ENCODE measurements at regions not wholly inside any gene's neighbourhood (a gene's known extent, or its start where the extent isn't known, plus 50 kb on each side); places are given as distances from the start of the nearest gene placed in this dataset.

DNA sequence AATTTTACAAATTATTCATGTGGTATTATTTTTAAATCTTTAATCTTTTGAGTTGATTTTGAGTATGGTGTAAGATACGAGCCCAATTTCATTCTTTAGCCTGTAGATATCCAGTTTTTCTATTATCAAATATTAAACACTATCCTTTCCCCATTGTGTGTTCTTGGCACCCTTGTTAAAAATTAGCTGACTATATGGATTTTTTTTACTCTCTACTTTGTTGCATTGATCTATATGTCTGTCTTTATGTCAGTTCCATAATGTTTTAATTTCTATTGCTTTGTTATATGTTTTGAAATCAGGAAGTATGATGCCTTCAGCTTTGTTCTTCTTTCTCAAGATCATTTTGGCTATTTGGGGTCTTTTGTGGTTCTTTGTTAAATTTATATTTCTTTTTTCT is 80.9 kb upstream of the ZNF804A start:
- no peak for DNase-seq

DNA sequence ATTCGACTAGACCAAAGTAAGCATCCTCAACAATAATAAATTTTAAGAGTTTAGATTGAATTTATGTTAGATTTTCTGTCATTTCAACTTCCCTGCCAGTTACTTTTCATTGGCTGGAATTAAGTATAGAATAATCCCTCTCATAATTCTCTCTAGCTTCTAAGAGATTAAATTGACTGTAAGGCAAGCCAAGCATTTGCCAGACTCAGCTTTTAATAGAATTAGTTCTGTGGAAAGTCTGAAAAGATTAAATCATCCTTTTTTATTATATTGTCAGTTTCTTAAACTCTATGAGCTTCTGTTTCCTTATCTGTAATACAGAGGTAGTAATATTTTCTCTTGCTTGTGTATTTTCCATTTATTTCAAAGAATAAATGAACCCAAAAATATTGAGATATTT is 77.9 kb upstream of the ZNF804A start:
- DNase-seq, result no peak

- DNase-seq, result no peak
These were observed 74.6 kb upstream of the ZNF804A start for GRCh38 chr2:184523732-184524131.

DNA sequence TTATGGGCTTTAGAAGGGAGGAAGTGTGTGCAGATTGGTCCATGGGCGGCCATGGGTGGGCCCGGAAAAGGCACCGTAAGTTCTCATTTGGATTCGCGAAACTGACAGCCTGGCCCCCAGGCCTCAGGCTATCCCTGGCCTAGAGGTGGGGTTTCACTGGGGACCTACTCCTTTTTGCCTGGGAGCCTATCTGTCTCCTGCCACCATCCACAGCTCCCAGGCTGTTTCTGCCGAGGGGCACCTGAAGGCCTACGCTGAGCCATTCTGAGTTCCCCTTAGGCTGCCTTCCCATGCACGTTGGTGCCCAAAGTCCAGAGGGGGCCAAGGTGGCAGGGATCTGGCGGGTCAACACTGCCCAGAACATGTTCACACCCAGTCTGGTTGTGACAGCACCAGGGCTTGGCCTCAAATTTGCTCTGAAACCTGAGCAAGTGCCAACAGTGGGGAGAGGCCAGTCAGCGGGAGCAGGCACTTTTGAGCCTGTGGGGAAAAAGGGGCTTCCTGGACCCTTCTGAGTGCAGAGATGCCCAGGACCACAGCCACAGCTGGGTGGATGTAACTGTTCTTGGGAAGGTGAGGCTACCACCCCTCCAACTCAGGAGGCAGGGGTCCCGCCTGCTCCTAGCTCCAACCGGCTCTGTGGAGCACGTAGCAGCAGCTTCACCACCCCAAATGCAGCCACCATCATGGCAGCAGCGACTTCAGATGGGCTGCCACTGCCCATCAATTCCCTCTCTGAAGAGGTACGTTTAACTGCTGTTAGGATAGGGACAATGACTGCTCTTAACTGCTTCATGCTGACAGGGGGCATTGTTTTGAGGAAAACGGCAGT is 73.6 kb upstream of the ZNF804A start:
- no peak for DNase-seq

- DNase-seq, result no peak
These were observed 71.3 kb upstream of the ZNF804A start for GRCh38 chr2:184527058-184527457.

DNA sequence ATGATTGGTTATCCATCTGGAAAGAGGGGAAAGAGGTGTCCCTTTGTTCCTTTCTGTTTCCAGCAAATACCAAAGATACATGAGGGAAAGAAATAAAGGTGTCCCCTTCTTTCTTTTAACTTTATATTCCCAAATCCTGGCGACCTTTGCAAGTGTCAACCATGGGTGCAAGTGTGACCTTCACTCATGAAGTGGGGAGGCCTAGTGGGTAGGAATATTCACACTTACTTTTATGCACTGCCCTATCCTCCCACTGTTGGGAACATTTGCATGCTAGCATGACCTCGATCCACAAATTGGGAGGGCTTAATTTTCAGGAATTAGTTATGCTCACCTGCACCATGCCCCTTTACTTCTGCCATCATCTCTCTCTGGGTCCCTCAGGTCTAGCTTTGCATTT is 70.2 kb upstream of the ZNF804A start:
- no peak for DNase-seq

- no peak for DNase-seq
These were observed 68.1 kb upstream of the ZNF804A start for GRCh38 chr2:184530239-184530638.

DNA sequence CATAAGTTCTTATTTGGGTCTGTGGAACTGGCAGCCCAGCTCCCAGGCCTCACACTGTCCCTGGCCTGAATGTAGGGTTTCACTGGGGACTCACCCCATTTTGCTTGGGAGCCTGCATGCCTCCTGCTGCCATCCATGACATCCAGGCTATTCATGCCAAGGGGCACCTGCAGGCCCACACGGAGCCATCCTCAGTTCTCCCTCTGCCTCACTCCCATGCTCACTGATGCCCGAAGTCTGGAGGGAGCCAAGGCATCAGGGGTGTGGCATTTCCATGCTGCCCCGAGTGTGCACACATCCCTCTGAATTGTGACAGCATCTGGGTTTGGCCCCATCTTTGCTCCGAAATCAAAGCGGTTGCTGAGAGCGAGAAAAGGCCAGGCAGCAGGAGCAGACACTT is 67.4 kb upstream of the ZNF804A start:
- no peak for DNase-seq

DNA sequence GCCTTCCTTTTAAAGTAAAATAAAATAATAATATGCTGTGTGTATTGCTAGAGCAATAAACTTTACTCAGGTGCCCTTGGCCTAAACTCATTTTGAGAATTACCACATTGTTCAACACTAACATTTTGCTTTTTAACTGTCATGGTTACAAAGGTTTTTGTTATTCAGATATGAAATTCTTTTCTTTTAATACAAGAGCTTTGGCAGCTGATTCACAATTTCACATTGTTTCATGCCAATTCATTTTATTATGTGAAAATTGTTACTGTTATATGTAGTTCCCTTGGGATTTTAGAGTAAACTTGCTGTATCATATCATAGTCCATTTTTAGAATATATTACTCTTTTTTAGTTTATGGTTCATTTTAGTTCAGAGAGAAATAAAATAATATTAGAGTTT is 65.8 kb upstream of the ZNF804A start:
- DNase-seq, result no peak

DNA sequence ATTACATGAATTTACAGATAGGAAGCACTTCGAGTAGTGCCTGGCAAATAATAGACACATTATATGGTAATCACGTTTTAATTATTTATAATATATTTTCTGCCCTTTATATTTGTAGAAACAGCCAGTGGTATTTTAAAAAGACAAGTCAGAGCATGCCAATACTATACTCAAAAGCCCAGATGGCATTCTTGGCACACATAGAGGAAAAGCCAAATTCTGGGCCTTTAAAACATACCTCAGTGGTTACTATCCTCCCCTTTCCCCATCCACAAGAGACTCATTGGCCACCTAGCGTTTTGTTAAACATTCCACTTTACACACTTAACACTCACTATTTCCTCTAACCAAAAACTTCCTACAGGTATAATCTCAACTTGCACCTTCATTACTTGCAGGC is 63.3 kb upstream of the ZNF804A start:
- no peak for DNase-seq

- no peak for DNase-seq
These were observed 58.0 kb upstream of the ZNF804A start for GRCh38 chr2:184540246-184540789.

- DNase-seq, result no peak
These were observed 56.7 kb upstream of the ZNF804A start for GRCh38 chr2:184541591-184541990.

GRCh38 chr2:184543832-184544231 is 54.5 kb upstream of the ZNF804A start:
- DNase-seq, result no peak
